HepG2 (cell line): ENCODE measurements at regions not wholly inside any gene's neighbourhood (a gene's known extent, or its start where the extent isn't known, plus 50 kb on each side); places are given as distances from the start of the nearest gene placed in this dataset.

Experiments used
- BHLHE40 ChIP-seq: IDR thresholded peaks from 2 replicates; pipeline ENCODE4 v1.6.1; 2011; ENCODE audit warnings: low read length, improper control_type of control experiment
- IRF2 ChIP-seq: IDR thresholded peaks from 2 replicates; pipeline ENCODE4 v1.6.1; 2018; ENCODE audit warnings: missing genetic modification reagents, missing compliant biosample characterization
- NFIC ChIP-seq: IDR thresholded peaks from 2 replicates; pipeline ENCODE4 v1.6.1; 2012; ENCODE audit warnings: mild to moderate bottlenecking, low read length, inconsistent platforms
- ZNF292 ChIP-seq: sonication (generic); formaldehyde crosslinking; IDR thresholded peaks from 2 replicates; pipeline ENCODE4 v1.8.1; 2022; ENCODE audit warnings: mild to moderate bottlenecking, low read depth, missing genetic modification reagents, borderline replicate concordance
- TF ChIP-seq, protein P1 (sequence below): IDR thresholded peaks from 2 replicates; pipeline ENCODE4 v1.4.0; 2020; ENCODE audit warnings: mild to moderate bottlenecking, missing genetic modification reagents
- TF ChIP-seq, protein P2 (sequence below): sonication (generic); formaldehyde crosslinking; IDR thresholded peaks from 2 replicates; pipeline ENCODE4 v1.5.1; 2020; ENCODE audit warnings: mild to moderate bottlenecking, missing genetic modification reagents, borderline replicate concordance
- TF ChIP-seq, protein P3 (sequence below): IDR thresholded peaks from 2 replicates; pipeline ENCODE4 v1.6.1; 2016; ENCODE audit warnings: low read depth, missing genetic modification reagents, missing compliant biosample characterization
- TF ChIP-seq, protein P4 (sequence below): IDR thresholded peaks from 2 replicates; pipeline ENCODE4 v1.6.1; 2018; ENCODE audit warnings: missing genetic modification reagents

DNA sequence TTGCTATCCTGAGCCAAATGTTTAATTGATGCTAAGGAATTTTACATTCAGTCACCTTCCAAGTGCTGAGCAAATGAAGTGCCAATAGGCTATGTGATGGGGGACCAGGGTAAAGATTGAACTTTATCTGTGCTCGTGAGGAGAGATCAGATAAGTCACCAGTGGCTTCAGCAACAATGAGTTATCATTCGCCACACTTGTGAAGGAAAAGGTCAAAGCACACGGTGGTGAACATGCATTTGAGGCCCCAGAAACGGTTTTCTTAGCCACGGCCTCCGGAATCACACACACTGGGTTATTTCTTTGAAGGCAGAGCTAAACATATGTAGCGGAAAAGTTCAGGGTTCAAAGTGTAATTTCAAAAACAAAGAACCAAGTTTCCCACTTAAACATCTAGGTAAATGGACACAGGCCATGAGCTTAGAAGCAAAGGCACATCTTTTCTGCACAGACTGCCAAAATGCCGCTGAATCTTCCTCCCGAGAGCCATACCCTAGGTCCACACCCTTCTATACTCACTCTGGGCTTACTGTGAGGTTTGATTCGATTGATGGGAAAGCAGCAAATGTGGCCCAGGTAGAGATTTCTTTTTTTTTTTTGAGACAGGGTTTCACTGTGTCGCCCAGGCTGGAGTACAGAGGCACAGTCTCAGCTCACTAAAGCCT lies 268.5 kb downstream of the SHQ1 start (continued):
- peak; percentile 84 for TF ChIP-seq ZNF292 (CRISPR knock-in tag)
- TF ChIP-seq, protein P1, sequence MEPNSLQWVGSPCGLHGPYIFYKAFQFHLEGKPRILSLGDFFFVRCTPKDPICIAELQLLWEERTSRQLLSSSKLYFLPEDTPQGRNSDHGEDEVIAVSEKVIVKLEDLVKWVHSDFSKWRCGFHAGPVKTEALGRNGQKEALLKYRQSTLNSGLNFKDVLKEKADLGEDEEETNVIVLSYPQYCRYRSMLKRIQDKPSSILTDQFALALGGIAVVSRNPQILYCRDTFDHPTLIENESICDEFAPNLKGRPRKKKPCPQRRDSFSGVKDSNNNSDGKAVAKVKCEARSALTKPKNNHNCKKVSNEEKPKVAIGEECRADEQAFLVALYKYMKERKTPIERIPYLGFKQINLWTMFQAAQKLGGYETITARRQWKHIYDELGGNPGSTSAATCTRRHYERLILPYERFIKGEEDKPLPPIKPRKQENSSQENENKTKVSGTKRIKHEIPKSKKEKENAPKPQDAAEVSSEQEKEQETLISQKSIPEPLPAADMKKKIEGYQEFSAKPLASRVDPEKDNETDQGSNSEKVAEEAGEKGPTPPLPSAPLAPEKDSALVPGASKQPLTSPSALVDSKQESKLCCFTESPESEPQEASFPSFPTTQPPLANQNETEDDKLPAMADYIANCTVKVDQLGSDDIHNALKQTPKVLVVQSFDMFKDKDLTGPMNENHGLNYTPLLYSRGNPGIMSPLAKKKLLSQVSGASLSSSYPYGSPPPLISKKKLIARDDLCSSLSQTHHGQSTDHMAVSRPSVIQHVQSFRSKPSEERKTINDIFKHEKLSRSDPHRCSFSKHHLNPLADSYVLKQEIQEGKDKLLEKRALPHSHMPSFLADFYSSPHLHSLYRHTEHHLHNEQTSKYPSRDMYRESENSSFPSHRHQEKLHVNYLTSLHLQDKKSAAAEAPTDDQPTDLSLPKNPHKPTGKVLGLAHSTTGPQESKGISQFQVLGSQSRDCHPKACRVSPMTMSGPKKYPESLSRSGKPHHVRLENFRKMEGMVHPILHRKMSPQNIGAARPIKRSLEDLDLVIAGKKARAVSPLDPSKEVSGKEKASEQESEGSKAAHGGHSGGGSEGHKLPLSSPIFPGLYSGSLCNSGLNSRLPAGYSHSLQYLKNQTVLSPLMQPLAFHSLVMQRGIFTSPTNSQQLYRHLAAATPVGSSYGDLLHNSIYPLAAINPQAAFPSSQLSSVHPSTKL (CRISPR knock-in tag), result peak; percentile 95
- TF ChIP-seq, protein P2, sequence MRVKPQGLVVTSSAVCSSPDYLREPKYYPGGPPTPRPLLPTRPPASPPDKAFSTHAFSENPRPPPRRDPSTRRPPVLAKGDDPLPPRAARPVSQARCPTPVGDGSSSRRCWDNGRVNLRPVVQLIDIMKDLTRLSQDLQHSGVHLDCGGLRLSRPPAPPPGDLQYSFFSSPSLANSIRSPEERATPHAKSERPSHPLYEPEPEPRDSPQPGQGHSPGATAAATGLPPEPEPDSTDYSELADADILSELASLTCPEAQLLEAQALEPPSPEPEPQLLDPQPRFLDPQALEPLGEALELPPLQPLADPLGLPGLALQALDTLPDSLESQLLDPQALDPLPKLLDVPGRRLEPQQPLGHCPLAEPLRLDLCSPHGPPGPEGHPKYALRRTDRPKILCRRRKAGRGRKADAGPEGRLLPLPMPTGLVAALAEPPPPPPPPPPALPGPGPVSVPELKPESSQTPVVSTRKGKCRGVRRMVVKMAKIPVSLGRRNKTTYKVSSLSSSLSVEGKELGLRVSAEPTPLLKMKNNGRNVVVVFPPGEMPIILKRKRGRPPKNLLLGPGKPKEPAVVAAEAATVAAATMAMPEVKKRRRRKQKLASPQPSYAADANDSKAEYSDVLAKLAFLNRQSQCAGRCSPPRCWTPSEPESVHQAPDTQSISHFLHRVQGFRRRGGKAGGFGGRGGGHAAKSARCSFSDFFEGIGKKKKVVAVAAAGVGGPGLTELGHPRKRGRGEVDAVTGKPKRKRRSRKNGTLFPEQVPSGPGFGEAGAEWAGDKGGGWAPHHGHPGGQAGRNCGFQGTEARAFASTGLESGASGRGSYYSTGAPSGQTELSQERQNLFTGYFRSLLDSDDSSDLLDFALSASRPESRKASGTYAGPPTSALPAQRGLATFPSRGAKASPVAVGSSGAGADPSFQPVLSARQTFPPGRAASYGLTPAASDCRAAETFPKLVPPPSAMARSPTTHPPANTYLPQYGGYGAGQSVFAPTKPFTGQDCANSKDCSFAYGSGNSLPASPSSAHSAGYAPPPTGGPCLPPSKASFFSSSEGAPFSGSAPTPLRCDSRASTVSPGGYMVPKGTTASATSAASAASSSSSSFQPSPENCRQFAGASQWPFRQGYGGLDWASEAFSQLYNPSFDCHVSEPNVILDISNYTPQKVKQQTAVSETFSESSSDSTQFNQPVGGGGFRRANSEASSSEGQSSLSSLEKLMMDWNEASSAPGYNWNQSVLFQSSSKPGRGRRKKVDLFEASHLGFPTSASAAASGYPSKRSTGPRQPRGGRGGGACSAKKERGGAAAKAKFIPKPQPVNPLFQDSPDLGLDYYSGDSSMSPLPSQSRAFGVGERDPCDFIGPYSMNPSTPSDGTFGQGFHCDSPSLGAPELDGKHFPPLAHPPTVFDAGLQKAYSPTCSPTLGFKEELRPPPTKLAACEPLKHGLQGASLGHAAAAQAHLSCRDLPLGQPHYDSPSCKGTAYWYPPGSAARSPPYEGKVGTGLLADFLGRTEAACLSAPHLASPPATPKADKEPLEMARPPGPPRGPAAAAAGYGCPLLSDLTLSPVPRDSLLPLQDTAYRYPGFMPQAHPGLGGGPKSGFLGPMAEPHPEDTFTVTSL (CRISPR knock-in tag), result peak; percentile 94
- TF ChIP-seq NFIC, result peak; percentile 83
- no peak for TF ChIP-seq BHLHE40
- TF ChIP-seq IRF2 (CRISPR knock-in tag), result peak; percentile 75
- TF ChIP-seq, protein P3, sequence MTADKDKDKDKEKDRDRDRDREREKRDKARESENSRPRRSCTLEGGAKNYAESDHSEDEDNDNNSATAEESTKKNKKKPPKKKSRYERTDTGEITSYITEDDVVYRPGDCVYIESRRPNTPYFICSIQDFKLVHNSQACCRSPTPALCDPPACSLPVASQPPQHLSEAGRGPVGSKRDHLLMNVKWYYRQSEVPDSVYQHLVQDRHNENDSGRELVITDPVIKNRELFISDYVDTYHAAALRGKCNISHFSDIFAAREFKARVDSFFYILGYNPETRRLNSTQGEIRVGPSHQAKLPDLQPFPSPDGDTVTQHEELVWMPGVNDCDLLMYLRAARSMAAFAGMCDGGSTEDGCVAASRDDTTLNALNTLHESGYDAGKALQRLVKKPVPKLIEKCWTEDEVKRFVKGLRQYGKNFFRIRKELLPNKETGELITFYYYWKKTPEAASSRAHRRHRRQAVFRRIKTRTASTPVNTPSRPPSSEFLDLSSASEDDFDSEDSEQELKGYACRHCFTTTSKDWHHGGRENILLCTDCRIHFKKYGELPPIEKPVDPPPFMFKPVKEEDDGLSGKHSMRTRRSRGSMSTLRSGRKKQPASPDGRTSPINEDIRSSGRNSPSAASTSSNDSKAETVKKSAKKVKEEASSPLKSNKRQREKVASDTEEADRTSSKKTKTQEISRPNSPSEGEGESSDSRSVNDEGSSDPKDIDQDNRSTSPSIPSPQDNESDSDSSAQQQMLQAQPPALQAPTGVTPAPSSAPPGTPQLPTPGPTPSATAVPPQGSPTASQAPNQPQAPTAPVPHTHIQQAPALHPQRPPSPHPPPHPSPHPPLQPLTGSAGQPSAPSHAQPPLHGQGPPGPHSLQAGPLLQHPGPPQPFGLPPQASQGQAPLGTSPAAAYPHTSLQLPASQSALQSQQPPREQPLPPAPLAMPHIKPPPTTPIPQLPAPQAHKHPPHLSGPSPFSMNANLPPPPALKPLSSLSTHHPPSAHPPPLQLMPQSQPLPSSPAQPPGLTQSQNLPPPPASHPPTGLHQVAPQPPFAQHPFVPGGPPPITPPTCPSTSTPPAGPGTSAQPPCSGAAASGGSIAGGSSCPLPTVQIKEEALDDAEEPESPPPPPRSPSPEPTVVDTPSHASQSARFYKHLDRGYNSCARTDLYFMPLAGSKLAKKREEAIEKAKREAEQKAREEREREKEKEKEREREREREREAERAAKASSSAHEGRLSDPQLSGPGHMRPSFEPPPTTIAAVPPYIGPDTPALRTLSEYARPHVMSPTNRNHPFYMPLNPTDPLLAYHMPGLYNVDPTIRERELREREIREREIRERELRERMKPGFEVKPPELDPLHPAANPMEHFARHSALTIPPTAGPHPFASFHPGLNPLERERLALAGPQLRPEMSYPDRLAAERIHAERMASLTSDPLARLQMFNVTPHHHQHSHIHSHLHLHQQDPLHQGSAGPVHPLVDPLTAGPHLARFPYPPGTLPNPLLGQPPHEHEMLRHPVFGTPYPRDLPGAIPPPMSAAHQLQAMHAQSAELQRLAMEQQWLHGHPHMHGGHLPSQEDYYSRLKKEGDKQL (CRISPR knock-in tag), result peak; percentile 79; the same call in 1 of the 2 replicates
- TF ChIP-seq, protein P4, sequence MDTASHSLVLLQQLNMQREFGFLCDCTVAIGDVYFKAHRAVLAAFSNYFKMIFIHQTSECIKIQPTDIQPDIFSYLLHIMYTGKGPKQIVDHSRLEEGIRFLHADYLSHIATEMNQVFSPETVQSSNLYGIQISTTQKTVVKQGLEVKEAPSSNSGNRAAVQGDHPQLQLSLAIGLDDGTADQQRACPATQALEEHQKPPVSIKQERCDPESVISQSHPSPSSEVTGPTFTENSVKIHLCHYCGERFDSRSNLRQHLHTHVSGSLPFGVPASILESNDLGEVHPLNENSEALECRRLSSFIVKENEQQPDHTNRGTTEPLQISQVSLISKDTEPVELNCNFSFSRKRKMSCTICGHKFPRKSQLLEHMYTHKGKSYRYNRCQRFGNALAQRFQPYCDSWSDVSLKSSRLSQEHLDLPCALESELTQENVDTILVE (CRISPR knock-in tag), result no peak; the same call in 1 of the 2 replicates
